CD4-positive, alpha-beta T cell treated with Interferon alpha-2 for 1 hour (primary cell): ENCODE measurements at regions not wholly inside any gene's neighbourhood (a gene's known extent, or its start where the extent isn't known, plus 50 kb on each side); places are given as distances from the start of the nearest gene placed in this dataset.

ENCODE experiments used
- DNase-seq, 2 donors: peaks; one replicate each; pipeline ENCODE4 v3.0.0-alpha.2; 2020 to 2022

DNA sequence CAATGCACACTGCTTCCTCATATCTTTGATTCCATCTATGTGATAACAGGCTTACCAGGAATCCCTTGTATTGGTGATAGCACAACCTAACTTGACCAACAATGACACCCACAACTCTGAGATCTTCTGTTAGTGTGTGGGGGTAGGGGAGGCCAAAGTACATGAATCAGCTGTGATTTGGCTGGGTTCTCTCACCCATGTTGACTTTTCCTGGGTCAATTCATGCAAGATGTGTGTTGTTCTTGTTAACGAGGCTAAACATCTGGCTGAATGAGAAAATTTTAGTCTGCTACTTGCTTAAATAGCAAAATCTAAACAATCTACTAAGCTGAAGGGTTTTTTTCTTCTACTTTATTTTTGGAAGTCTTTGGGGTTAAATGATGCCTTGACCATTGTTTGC is 341.2 kb upstream of the SLC14A2 start:
- DNase-seq: no peak

DNA sequence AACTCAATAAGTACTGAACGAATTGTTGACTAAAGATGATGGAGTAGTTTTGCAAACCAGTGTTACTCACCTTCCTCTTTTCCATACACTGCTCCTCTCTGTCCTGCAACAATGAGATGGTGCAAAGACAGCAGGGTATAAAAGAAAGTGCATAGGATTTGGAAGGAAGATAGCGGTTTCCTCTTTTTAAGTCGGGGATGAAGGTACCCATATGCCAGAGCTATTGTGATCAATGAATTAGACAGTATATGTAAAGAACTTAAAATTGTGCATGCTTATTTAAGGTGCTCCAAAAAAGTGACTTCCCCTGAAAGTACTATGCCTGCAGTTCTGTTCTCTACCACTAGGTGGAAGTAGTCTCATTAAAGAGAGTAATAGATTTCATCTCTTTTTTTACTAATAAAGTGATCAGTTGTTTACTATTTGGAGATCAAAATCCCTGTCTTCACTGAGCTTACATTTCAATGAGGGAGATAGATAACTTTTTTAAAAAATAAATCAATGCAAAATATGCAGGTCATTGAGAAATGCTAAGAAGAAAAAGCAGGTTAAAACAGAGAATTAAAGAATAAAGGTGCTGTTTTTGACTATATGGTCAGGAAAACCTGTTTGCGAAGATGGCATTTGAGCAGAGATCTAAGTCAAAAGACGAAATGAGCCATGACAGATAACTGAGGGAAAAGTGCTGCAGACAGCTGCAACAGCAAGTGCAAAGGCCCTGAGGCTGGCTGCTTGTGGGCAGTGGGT is 339.7 kb upstream of the SLC14A2 start:
- peak in 1 of 2 donors; percentile 39 for DNase-seq

GRCh38 chr18:45276878-45277277 is 338.4 kb upstream of the SLC14A2 start:
- no peak for DNase-seq

- no peak for DNase-seq
Observed at GRCh38 chr18:45277908-45278307, 337.4 kb upstream of the SLC14A2 start.

DNA sequence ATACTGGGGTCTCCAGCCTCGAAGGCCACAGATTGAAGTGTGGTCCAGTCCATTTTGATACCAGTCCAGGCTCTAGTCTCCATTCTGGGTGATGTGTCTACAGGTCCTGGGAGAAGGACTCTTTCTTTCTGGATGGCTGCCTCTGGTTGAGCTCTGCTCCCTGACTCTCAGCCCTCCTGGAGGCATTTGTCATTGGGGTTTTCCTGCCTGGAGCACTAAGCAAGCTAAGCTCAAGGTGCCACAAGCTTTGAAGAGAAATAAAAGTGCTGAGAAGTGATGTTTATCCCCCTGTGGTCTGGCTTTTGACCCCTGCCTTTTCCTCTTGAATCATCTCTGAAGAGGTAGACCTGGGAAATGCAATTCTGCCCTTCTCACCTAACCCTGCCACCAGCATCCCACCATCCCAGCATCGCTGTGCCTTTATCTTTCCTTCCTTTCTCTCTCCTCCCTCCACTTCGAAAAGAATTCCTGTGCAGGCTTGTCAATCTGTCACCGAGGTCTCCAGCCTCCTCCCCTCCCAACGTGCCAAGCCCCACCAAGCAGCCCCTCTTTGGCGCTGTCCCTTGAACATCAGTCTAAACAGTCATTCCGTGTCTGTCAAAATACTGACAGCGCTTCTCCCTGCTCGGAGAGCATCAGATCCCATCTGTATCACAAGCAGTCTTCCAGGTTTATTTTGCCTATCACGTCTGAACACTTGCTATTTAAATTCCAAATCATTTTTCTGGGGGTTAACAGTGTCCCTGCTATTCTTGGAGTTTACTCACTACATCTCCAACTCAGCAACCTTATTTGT is 334.6 kb upstream of the SLC14A2 start:
- no peak for DNase-seq

GRCh38 chr18:45282101-45282812 is 333.0 kb upstream of the SLC14A2 start:
- no peak for DNase-seq

DNA sequence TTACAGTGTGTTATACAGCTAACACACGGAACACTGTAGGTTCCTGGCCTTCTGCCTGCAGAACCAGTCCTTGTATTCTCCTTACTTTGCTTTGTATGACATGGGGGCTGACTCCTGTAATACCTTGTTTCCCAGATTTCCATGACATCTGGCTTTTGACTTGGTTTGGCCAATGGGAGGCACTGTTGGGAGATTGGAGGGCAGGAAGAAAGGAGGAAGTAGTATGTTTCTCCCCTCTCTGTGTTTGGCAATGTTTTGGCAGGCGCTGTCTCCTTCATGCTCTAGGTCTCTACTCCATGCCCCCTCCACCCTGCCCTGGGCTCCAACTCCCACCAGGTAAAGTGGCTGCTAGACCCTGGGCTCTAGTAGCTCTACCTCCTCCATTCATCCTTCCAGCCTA is 331.1 kb upstream of the SLC14A2 start:
- DNase-seq: no peak

DNA sequence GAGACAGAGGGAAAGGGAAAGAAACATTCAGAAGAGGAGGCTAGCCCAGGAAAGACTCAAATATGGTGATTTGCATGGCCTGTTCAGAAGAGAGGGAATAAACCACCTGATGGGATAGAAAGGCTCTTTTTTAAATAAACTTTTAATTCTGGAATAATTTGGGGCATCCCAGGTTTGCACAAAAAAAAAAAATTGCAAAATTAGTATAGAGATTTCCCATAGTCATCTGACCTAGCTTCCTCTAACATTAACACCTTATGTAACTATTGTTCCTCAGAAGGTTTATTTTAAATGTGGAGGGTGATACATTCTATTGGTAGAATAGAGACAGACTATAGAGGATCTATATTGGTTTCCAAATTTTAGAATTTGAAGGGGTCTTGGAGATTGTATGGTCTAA is 330.4 kb upstream of the SLC14A2 start:
- DNase-seq: no peak

DNA sequence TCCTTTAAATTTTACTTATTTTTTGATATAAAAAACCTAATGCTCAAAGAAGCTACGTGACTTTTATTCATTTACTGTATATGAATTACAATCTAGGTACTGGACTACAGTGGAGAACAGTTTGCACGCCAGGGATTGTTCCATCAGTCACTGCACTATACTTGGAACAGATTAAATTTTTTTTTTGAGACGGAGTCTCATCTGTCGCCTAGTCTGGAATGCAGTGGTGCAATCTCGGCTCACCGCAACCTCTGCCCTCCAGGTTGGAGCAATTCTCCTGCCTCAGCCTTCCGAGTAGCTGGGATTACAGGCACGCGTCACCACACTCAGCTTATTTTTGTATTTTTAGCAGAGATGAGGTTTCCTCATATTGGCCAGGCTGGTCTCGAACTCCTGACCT is 330.0 kb upstream of the SLC14A2 start:
- no peak for DNase-seq

GRCh38 chr18:45286431-45286830 is 328.8 kb upstream of the SLC14A2 start:
- no peak for DNase-seq

- no peak for DNase-seq
Observed at GRCh38 chr18:45287531-45287930, 327.7 kb upstream of the SLC14A2 start.

- no peak for DNase-seq
Observed at GRCh38 chr18:45290364-45290763, 324.9 kb upstream of the SLC14A2 start.

DNA sequence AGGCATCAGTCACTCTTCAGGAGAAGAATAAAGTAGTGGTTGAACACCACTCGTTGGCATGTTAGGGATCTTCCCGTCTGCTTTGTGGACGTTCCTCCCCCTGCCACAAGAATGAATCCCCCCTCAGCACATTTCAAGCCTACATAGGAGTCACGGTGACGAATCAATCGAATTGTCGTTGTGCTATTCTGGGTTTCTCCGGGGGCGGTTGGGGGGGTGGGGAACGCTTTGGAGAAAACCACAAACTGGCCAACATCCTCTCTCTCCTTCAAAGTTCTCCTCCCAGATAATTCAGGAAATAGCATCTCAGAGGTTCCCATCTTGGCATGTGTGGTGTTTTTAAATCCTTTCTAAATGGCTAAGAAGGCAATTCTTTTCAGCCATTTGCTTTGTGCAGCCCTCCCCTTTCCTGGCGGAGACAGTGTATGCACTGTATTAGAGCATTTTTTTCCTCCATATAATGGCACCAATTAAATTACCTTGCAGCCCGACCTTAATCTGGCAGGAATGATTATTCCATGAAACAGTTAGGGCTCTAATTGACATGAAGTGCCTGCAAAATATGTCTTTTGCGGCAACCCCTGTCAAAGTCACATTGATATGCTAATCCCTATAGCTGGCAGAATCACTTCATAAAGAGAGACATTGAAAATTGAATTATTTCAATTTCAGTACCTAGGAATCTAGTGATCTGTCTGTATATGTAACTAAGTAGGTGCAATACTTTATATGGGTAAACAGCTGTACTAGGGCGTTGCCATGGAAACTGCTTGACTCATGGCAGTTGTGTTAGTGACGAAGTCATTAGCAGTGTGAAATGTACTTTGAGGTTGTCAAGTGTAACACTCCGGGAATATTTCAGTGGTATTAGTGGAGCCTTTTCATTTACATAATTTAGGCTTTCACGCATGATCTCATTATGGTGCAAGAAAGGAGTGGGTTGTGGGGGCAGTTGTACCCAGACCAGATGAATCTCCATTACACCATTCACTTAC is 323.4 kb upstream of the SLC14A2 start:
- no peak for DNase-seq

GRCh38 chr18:45295388-45295787 is 319.9 kb upstream of the SLC14A2 start:
- no peak for DNase-seq

GRCh38 chr18:45298986-45299385 is 316.3 kb upstream of the SLC14A2 start:
- no peak for DNase-seq

DNA sequence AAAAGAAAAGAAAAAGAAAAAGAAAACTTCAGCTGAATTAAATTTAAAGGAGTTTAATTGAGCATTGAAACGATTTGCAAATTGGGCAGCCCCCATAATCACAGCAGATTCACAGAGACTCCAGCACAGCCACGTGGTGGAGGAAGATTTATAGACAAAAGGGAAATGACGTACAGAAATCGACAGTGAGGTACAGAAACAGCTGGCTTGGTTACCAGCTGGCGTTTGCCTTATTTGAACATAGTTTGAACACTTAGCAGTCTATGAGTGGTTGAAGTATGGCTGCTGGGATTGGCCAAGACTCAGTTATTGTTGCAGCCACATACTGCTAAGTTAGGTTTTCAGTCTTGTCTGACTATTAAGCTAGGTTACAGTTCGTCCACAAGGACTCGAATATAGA is 312.2 kb upstream of the SLC14A2 start:
- DNase-seq: no peak

GRCh38 chr18:45304558-45304957 is 310.7 kb upstream of the SLC14A2 start:
- no peak for DNase-seq

GRCh38 chr18:45312555-45313126 is 302.6 kb upstream of the SLC14A2 start:
- no peak for DNase-seq

- no peak for DNase-seq
Observed at GRCh38 chr18:45316127-45316526, 299.1 kb upstream of the SLC14A2 start.

DNA sequence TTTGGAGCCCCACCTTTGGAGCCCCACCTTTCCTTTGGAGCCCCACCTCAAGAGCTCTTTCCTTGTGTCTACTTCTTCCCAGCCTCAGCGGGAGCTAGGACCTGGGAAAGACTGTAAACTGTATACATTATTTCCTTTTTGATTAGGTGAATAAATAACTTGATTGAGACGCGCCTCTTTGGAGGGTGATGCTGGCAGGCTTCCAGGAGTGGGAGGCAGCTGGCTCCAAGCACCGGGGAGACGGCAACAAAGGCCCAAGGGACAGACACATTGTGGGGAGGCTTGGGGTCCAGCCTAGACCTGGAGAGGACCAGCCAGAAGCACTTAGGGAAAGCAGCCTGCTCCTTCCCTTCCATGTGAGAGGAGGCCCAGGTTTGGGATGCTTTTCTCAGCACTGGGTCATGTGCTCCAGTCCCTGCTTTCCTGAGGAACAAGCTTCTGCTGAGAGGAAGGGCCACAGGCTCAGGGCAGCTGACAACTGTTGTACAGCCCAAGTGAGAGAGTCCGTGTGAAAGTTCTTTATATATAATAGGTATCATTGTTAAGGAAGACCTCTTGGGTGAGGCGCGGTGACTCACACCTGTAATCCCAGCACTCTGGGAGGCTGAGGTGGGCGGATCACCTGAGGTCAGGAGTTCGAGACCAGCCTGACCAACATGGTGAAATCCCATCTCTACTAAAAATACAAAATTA is 297.2 kb upstream of the SLC14A2 start:
- DNase-seq: no peak

GRCh38 chr18:45320724-45321123 is 294.6 kb upstream of the SLC14A2 start:
- no peak for DNase-seq

GRCh38 chr18:45321520-45321919 is 293.8 kb upstream of the SLC14A2 start:
- DNase-seq: no peak
